HCT116 (cell line): ENCODE measurements at regions not wholly inside any gene's neighbourhood (a gene's known extent, or its start where the extent isn't known, plus 50 kb on each side); places are given as distances from the start of the nearest gene placed in this dataset.

Source experiments
- ATAC-seq: fragments of 200-7000 bp; cut with Tn5 transposase; 2 replicates; pipeline ENCODE4 v1.9.1; 2020; ENCODE audit warnings: mild to moderate bottlenecking, moderate library complexity
- BruUV-seq: library from RNA; stranded (reverse); fragments of 400-500 nt; replicated peaks from 2 replicates; lab custom pipeline; 2021; lab: Mats Ljungman, UMichigan
- CTCF ChIA-PET: fragments of 300-600 bp; sonication (Branson Sonifier 250); formaldehyde crosslinking; loops from one replicate; lab custom pipeline; 2021; ENCODE audit warnings: antibody characterized with exemption; lab: Charles Lee
- POLR2A ChIA-PET: fragments of 300-600, 350-600 bp; sonication (Branson Sonifier 250); formaldehyde crosslinking; loops from one replicate; lab custom pipeline; 2021; ENCODE audit warnings: antibody characterized with exemption; lab: Charles Lee
- RAD21 ChIA-PET, 2 experiments: fragments of 300-600 bp; sonication (Branson Sonifier 250); formaldehyde crosslinking; loops; one replicate each; lab custom pipeline; 2023; ENCODE audit warnings: low total read pairs in 2 of 2; ENCODE audit not compliant: uncharacterized antibody in 2 of 2, unreplicated experiment in 2 of 2, low non-redundant PET in 1 of 2; lab: Charles Lee
- DNase-seq: peaks from one replicate; pipeline ENCODE4 v3.0.0-alpha.2; 2010; ENCODE audit warnings: low read depth, low spot score
- H2AFZ ChIP-seq: fragments of 200-600 bp; shearing (Covaris generic), sonication (generic); 2 replicates; pipeline ENCODE4 v1.6.1; 2017; ENCODE audit warnings: low read depth, mixed run types, mixed read lengths, antibody characterized with exemption, low read length; ENCODE audit not compliant: poor library complexity, severe bottlenecking
- H3K27ac ChIP-seq: 2 replicates; pipeline ENCODE4 v1.5.1; 2012; ENCODE audit warnings: low read depth, low read length
- H3K27me3 ChIP-seq: fragments of 200-600 bp; sonication (generic); 2 replicates; pipeline ENCODE4 v1.6.1; 2016; ENCODE audit warnings: mixed run types, low read length, mixed read lengths; ENCODE audit not compliant: insufficient read depth
- H3K36me3 ChIP-seq, 2 experiments: fragments of 200-500 bp in 1 of 2; fragments of 200-600 bp in 1 of 2; sonication (Bioruptor generic) in 1 of 2; sonication (generic) in 1 of 2; 2 replicates each; pipeline versions ENCODE4 v1.5.1 to v1.6.1; 2014 to 2016; ENCODE audit warnings: low read length in 2 of 2, inconsistent platforms in 1 of 2, mixed read lengths in 1 of 2, mixed run types in 1 of 2; ENCODE audit not compliant: insufficient read depth in 2 of 2, control insufficient read depth in 1 of 2
- H3K4me1 ChIP-seq, 2 experiments: fragments of 200-600 bp in 1 of 2; sonication (generic) in 1 of 2; 2 replicates each; pipeline versions ENCODE4 v1.5.1 to v1.6.1; 2012 to 2017; ENCODE audit warnings: low read length in 2 of 2, inconsistent platforms in 1 of 2, mild to moderate bottlenecking in 1 of 2, mixed read lengths in 1 of 2, mixed run types in 1 of 2, moderate library complexity in 1 of 2; ENCODE audit not compliant: insufficient read depth in 2 of 2, control insufficient read depth in 1 of 2
- H3K4me2 ChIP-seq: fragments of 200-600 bp; sonication (generic); 2 replicates; pipeline ENCODE4 v1.6.1; 2017; ENCODE audit warnings: mixed run types, low read length, mixed read lengths
- H3K4me3 ChIP-seq, 2 experiments: fragments of 200-600 bp in 1 of 2; sonication (generic) in 1 of 2; replicated peaks in 1 of 2; 2 replicates each; pipeline ENCODE4 v1.5.1; 2011 to 2016; ENCODE audit warnings: low read length in 2 of 2, control low read depth in 1 of 2, low read depth in 1 of 2, mild to moderate bottlenecking in 1 of 2, mixed read lengths in 1 of 2, mixed run types in 1 of 2
- H3K79me2 ChIP-seq: fragments of 200-600 bp; sonication (generic); 2 replicates; pipeline ENCODE4 v1.6.1; 2017; ENCODE audit warnings: mild to moderate bottlenecking, mixed run types, low read length, moderate library complexity, mixed read lengths; ENCODE audit not compliant: insufficient read depth
- H3K9ac ChIP-seq: fragments of 200-600 bp; sonication (generic); 2 replicates; pipeline ENCODE4 v1.6.1; 2016; ENCODE audit warnings: low read length, mixed read lengths
- H3K9me2 ChIP-seq: fragments of 200-600 bp; sonication (generic), shearing (Covaris generic); 2 replicates; pipeline ENCODE4 v1.6.1; 2017; ENCODE audit warnings: mixed run types, mild to moderate bottlenecking, moderate library complexity; ENCODE audit not compliant: insufficient read depth
- H3K9me3 ChIP-seq, 2 experiments: fragments of 200-500 bp in 1 of 2; fragments of 200-600 bp in 1 of 2; sonication (Bioruptor generic) in 1 of 2; sonication (generic) in 1 of 2; 2 replicates each; pipeline ENCODE4 v1.6.1; 2014 to 2017; ENCODE audit warnings: low read length in 2 of 2, mixed read lengths in 2 of 2, inconsistent platforms in 1 of 2, low read depth in 1 of 2, mild to moderate bottlenecking in 1 of 2, mixed run types in 1 of 2, moderate library complexity in 1 of 2; ENCODE audit not compliant: control insufficient read depth in 1 of 2, insufficient read depth in 1 of 2
- H4K20me1 ChIP-seq: fragments of 200-600 bp; sonication (generic), shearing (Covaris generic); 2 replicates; pipeline ENCODE4 v1.6.1; 2017; ENCODE audit warnings: mixed run types, mild to moderate bottlenecking, moderate library complexity; ENCODE audit not compliant: insufficient read depth
- CBX3 ChIP-seq: IDR thresholded peaks from 2 replicates; pipeline ENCODE4 v1.6.1; 2012; ENCODE audit warnings: low read depth
- CEBPB ChIP-seq: IDR thresholded peaks from 2 replicates; pipeline ENCODE4 v1.6.1; 2012; ENCODE audit warnings: low read depth
- EGR1 ChIP-seq: IDR thresholded peaks from 2 replicates; pipeline ENCODE4 v1.6.1; 2012; ENCODE audit warnings: low read depth
- ELF1 ChIP-seq: IDR thresholded peaks from 2 replicates; pipeline ENCODE4 v1.6.1; 2012; ENCODE audit warnings: low read depth, borderline replicate concordance
- EZH2 ChIP-seq: fragments of 200-600 bp; sonication (generic); IDR thresholded peaks from 2 replicates; pipeline ENCODE4 v1.6.1; 2017; ENCODE audit warnings: antibody characterized with exemption, mixed run types
- EZH2phosphoT487 ChIP-seq: fragments of 200-600 bp; IDR thresholded peaks from 2 replicates; pipeline ENCODE4 v1.6.1; 2018; ENCODE audit warnings: antibody characterized with exemption, borderline replicate concordance
- POLR2A ChIP-seq: IDR thresholded peaks from 2 replicates; pipeline ENCODE4 v1.7.0; 2011; ENCODE audit warnings: borderline replicate concordance; ENCODE audit not compliant: insufficient read depth, insufficient read length; ENCODE audit errors: extremely low read depth
- POLR2AphosphoS5 ChIP-seq: IDR thresholded peaks from 2 replicates; pipeline ENCODE4 v1.6.1; 2011; ENCODE audit warnings: mild to moderate bottlenecking, low read depth, low read length, moderate library complexity
- RAD21 ChIP-seq: IDR thresholded peaks from 2 replicates; pipeline ENCODE4 v1.6.1; 2012; ENCODE audit warnings: low read depth, mild to moderate bottlenecking
- SIN3A ChIP-seq: IDR thresholded peaks from 2 replicates; pipeline ENCODE4 v1.6.1; 2012; ENCODE audit warnings: low read depth
- SP1 ChIP-seq: IDR thresholded peaks from 2 replicates; pipeline ENCODE4 v1.6.1; 2012; ENCODE audit warnings: low read depth
- SRF ChIP-seq: IDR thresholded peaks from 2 replicates; pipeline ENCODE4 v1.6.1; 2012; ENCODE audit warnings: low read depth
- TCF7L2 ChIP-seq: IDR thresholded peaks from 2 replicates; pipeline ENCODE4 v1.7.0; 2011; ENCODE audit warnings: borderline replicate concordance, inconsistent platforms; ENCODE audit not compliant: insufficient read depth, insufficient read length; ENCODE audit errors: extremely low read depth
- YY1 ChIP-seq: IDR thresholded peaks from 2 replicates; pipeline ENCODE4 v1.6.1; 2011; ENCODE audit warnings: low read length, low read depth, moderate library complexity, mild to moderate bottlenecking; ENCODE audit not compliant: insufficient replicate concordance; ENCODE audit errors: extremely low read depth
- ZBTB33 ChIP-seq: IDR thresholded peaks from 2 replicates; pipeline ENCODE4 v1.6.1; 2011; ENCODE audit warnings: mild to moderate bottlenecking, low read length, moderate library complexity; ENCODE audit not compliant: insufficient replicate concordance; ENCODE audit errors: extremely low read depth
- ZNF274 ChIP-seq: fragments of 200-500 bp; sonication (Bioruptor generic); IDR thresholded peaks from 2 replicates; pipeline ENCODE4 v1.6.1; 2014; ENCODE audit warnings: mild to moderate bottlenecking, low read depth, low read length, inconsistent platforms
- intact Hi-C: fragments of 100-400 bp; cut with micrococcal nuclease; formaldehyde crosslinking; loops from 2 replicates; pipeline ENCODE4 v1.10.0; 2022
- TF ChIP-seq, protein P1 (sequence below): IDR thresholded peaks from 2 replicates; pipeline ENCODE4 v1.6.1; 2012

- H4K20me1 ChIP-seq: no peaks in the 10 kb centered on the region
- H3K9ac ChIP-seq: no peak overlapping the region
- no peaks in the 10 kb centered on the region for H3K4me1 ChIP-seq
- H3K9me2 ChIP-seq: no peaks in the 10 kb centered on the region
- H3K27ac ChIP-seq: no peak overlapping the region
- H3K36me3 ChIP-seq: no peaks in the 10 kb centered on the region
- H3K79me2 ChIP-seq: no peaks in the 10 kb centered on the region
- H3K4me2 ChIP-seq: no peak overlapping the region
- intact Hi-C loops: no loop called here
- DNase-seq (no peak), ATAC-seq (no peak)
- no peaks in the 10 kb centered on the region for H3K27me3 ChIP-seq
- H2AFZ ChIP-seq: no peak overlapping the region
- POLR2A ChIA-PET: no interaction called here
- BruUV-seq: no TSS peak
- RAD21 ChIA-PET: no interaction called here
- peaks cover 0 to 11% of the 10 kb centered on the region in 2 experiments; a peak in 1 of 4 replicates for H3K9me3 ChIP-seq
- no peak for TF ChIP-seq EZH2
- no peak for TF ChIP-seq CBX3
- no peak for TF ChIP-seq EZH2phosphoT487
- TF ChIP-seq RAD21: no peak
- TF ChIP-seq, protein P1, sequence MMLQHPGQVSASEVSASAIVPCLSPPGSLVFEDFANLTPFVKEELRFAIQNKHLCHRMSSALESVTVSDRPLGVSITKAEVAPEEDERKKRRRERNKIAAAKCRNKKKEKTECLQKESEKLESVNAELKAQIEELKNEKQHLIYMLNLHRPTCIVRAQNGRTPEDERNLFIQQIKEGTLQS: no peak
- no peak for TF ChIP-seq SIN3A
- TF ChIP-seq POLR2AphosphoS5: no peak
- no peak for TF ChIP-seq ELF1
- TF ChIP-seq CEBPB: no peak
- TF ChIP-seq POLR2A: no peak
- TF ChIP-seq SP1: no peak
- CTCF ChIA-PET: no interaction called here
- H3K4me3 ChIP-seq: no peak overlapping the region
Observed at GRCh38 chr11:79668575-79668974, 227.7 kb upstream of the TENM4 start.

DNA sequence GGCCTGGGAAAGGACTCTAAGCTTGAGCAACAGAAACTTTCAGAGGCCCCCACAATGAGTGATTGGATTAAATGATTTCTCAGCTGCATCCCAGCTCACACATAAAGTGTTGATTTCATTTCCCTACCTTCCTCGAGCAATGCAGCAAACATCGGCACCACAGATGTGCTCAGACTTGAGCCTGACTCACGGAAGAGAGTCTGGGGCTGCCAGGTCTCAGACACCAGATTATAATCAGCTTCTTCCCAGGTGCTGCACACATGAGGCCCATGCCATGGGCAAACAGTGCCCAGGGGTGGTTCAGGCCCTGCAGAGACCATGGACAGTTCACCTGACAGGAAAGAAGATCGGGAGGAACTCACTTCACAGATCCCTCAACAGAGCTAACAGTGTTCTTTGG, 226.6 kb upstream of the TENM4 start:
- BruUV-seq: no TSS peak
- POLR2A ChIA-PET: no interaction called here
- intact Hi-C loops: no loop called here
- TF ChIP-seq RAD21: no peak
- TF ChIP-seq TCF7L2: no peak
- no peak for TF ChIP-seq ZBTB33
- TF ChIP-seq POLR2A: no peak
- TF ChIP-seq YY1: no peak
- TF ChIP-seq EGR1: no peak
- no peak for TF ChIP-seq CEBPB
- no peak for TF ChIP-seq SP1
- TF ChIP-seq CBX3: no peak
- no peak for TF ChIP-seq EZH2
- TF ChIP-seq, protein P1: no peak
- no peak for TF ChIP-seq ZNF274
- TF ChIP-seq SRF: no peak
- no peak for TF ChIP-seq POLR2AphosphoS5
- TF ChIP-seq SIN3A: no peak

More for the DNA sequence above, 226.6 kb upstream of the TENM4 start:
- no peaks in the 10 kb centered on the region for H3K4me1 ChIP-seq
- DNase-seq (no peak), ATAC-seq (no peak)
- RAD21 ChIA-PET: no interaction called here
- H3K27ac ChIP-seq: no peak overlapping the region
- CTCF ChIA-PET: no interaction called here
- H3K4me2 ChIP-seq: no peak overlapping the region
- H3K79me2 ChIP-seq: no peaks in the 10 kb centered on the region
- no peak overlapping the region for H3K9ac ChIP-seq
- no peak overlapping the region for H2AFZ ChIP-seq
- H3K36me3 ChIP-seq: no peaks in the 10 kb centered on the region
- peaks cover 0 to 7% of the 10 kb centered on the region in 2 experiments; a peak in 1 of 4 replicates for H3K9me3 ChIP-seq
- H4K20me1 ChIP-seq: no peaks in the 10 kb centered on the region
- no peaks in the 10 kb centered on the region for H3K9me2 ChIP-seq
- H3K27me3 ChIP-seq: no peaks in the 10 kb centered on the region
- no peak overlapping the region for H3K4me3 ChIP-seq
